Kidney (tissue), 13 donors: ENCODE measurements at regions not wholly inside any gene's neighbourhood (a gene's known extent, or its start where the extent isn't known, plus 50 kb on each side); places are given as distances from the start of the nearest gene placed in this dataset.

ENCODE experiments used
- DNase-seq, 5 donors: peaks; one replicate each; pipeline ENCODE4 v3.0.0-alpha.2; 2013 to 2020
- FAIRE-seq: peaks from 2 replicates; lab custom pipeline; 2012; peaks lifted over from hg19 to GRCh38; lab: Jason Lieb, UNC
- H3K27ac ChIP-seq, 2 donors: one replicate each; pipeline ENCODE4 v1.7.0; 2013; ENCODE audit warnings: low read depth in 2 of 2, low read length in 2 of 2, inconsistent platforms in 1 of 2
- H3K27me3 ChIP-seq: one replicate; pipeline ENCODE4 v1.7.1; 2013; ENCODE audit warnings: low read length, inconsistent platforms; ENCODE audit not compliant: control insufficient read depth, insufficient read depth
- H3K36me3 ChIP-seq, 3 donors: one replicate each; pipeline versions ENCODE4 v1.7.0 to v1.7.1; 2013; ENCODE audit warnings: low read length in 3 of 3, control low read depth in 1 of 3, inconsistent platforms in 1 of 3; ENCODE audit not compliant: insufficient read depth in 3 of 3, control insufficient read depth in 2 of 3
- H3K4me1 ChIP-seq, 3 donors: one replicate each; pipeline versions ENCODE4 v1.7.0 to v1.7.1; 2013; ENCODE audit warnings: low read length in 3 of 3, inconsistent platforms in 1 of 3, low read depth in 1 of 3; ENCODE audit not compliant: control insufficient read depth in 2 of 3, insufficient read depth in 2 of 3
- H3K4me3 ChIP-seq, 3 donors: one replicate each; pipeline versions ENCODE4 v1.7.0 to v1.8.1; 2013; ENCODE audit warnings: low read length in 3 of 3, control low read depth in 1 of 3, inconsistent platforms in 1 of 3
- H3K9ac ChIP-seq, 3 donors: one replicate each; pipeline versions ENCODE4 v1.7.0 to v1.7.1; 2013; ENCODE audit warnings: low read length in 3 of 3, control low read depth in 1 of 3, inconsistent platforms in 1 of 3
- H3K9me3 ChIP-seq, 3 donors: one replicate each; pipeline versions ENCODE4 v1.7.0 to v1.7.1; 2013; ENCODE audit warnings: low read length in 3 of 3, control low read depth in 1 of 3, inconsistent platforms in 1 of 3; ENCODE audit not compliant: control insufficient read depth in 2 of 3, insufficient read depth in 1 of 3
- CTCF ChIP-seq: IDR thresholded peaks from 3 replicates; pipeline ENCODE4 v1.5.1; 2012; ENCODE audit warnings: mild to moderate bottlenecking, moderate library complexity, borderline replicate concordance; ENCODE audit not compliant: insufficient read depth; ENCODE audit errors: extremely low read depth
- intact Hi-C: fragments of 100-400 bp; cut with DNase I; formaldehyde crosslinking; loops from one replicate; pipeline ENCODE4 v1.11.1; 2022
- donor health status: control.
- donor health status: control.
- donor health status: control.
- donor health status: control.
- donor health status: control.
- donor health status: DM: yes; HTN: yes; CAD: no.
- donor health status: Normal renal cell carcinoma (clear cell type).

- no peaks in the 10 kb centered on the region for H3K9me3 ChIP-seq
- no peaks in the 10 kb centered on the region for H3K27me3 ChIP-seq
- H3K4me1 ChIP-seq: no peaks in the 10 kb centered on the region
- no peaks in the 10 kb centered on the region for H3K36me3 ChIP-seq
- DNase-seq: no peak
- no peak for FAIRE-seq
- intact Hi-C loops: no loop called here
- H3K4me3 ChIP-seq: no peak overlapping the region
- no peak overlapping the region for H3K9ac ChIP-seq
- no peak overlapping the region for H3K27ac ChIP-seq
- TF ChIP-seq CTCF: no peak
Observed at GRCh38 chr11:43010042-43010441, 301.8 kb upstream of the API5 start.

- no peak overlapping the region for H3K4me3 ChIP-seq
- H3K4me1 ChIP-seq: no peaks in the 10 kb centered on the region
- H3K9ac ChIP-seq: no peak overlapping the region
- no peak overlapping the region for H3K27ac ChIP-seq
- FAIRE-seq: no peak
- no peak for DNase-seq
- H3K9me3 ChIP-seq: no peaks in the 10 kb centered on the region
- no peaks in the 10 kb centered on the region for H3K27me3 ChIP-seq
- TF ChIP-seq CTCF: no peak
- intact Hi-C loops: no loop called here
- no peaks in the 10 kb centered on the region for H3K36me3 ChIP-seq
Observed at GRCh38 chr11:43012606-43013005, 299.2 kb upstream of the API5 start.

GRCh38 chr11:43021466-43021865, 290.3 kb upstream of the API5 start:
- peak in 2 of 5 donors; percentile 9 to 22 for DNase-seq
- no peak overlapping the region for H3K9ac ChIP-seq
- no peaks in the 10 kb centered on the region for H3K4me1 ChIP-seq
- intact Hi-C loops: no loop called here
- H3K27me3 ChIP-seq: no peaks in the 10 kb centered on the region
- H3K4me3 ChIP-seq: no peak overlapping the region
- H3K9me3 ChIP-seq: no peaks in the 10 kb centered on the region
- H3K36me3 ChIP-seq: no peaks in the 10 kb centered on the region
- no peak overlapping the region for H3K27ac ChIP-seq
- FAIRE-seq: no peak
- no peak for TF ChIP-seq CTCF

GRCh38 chr11:43034341-43034740, 277.5 kb upstream of the API5 start:
- no peak for TF ChIP-seq CTCF
- DNase-seq (no peak), FAIRE-seq (no peak)
- no peaks in the 10 kb centered on the region for H3K9me3 ChIP-seq
- no peaks in the 10 kb centered on the region for H3K4me1 ChIP-seq
- intact Hi-C loops: no loop called here
- H3K27me3 ChIP-seq: no peaks in the 10 kb centered on the region
- no peak overlapping the region for H3K27ac ChIP-seq
- no peak overlapping the region for H3K4me3 ChIP-seq
- H3K9ac ChIP-seq: no peak overlapping the region
- no peaks in the 10 kb centered on the region for H3K36me3 ChIP-seq
